Loucy (cell line): ENCODE measurements at regions not wholly inside any gene's neighbourhood (a gene's known extent, or its start where the extent isn't known, plus 50 kb on each side); places are given as distances from the start of the nearest gene placed in this dataset.

Source experiments
- H2AFZ ChIP-seq: fragments of 200-600 bp; sonication (generic); 2 replicates; pipeline ENCODE4 v1.6.0; 2016; ENCODE audit warnings: antibody characterized with exemption, mild to moderate bottlenecking, low read length, moderate library complexity
- H3F3A ChIP-seq: fragments of 200-600 bp; 2 replicates; pipeline ENCODE4 v1.6.0; 2016; ENCODE audit warnings: antibody characterized with exemption, low read depth, mild to moderate bottlenecking
- H3K27me3 ChIP-seq: fragments of 200-600 bp; sonication (generic); 2 replicates; pipeline ENCODE4 v1.6.1; 2014; ENCODE audit warnings: low read length, mild to moderate bottlenecking; ENCODE audit not compliant: insufficient read depth, poor library complexity, severe bottlenecking
- H3K36me3 ChIP-seq: fragments of 200-600 bp; sonication (generic); 2 replicates; pipeline ENCODE4 v1.6.1; 2016; ENCODE audit warnings: low read length; ENCODE audit not compliant: insufficient read depth
- H3K4me1 ChIP-seq: fragments of 200-600 bp; sonication (generic); 2 replicates; pipeline ENCODE4 v1.5.1; 2014; ENCODE audit warnings: low read length, mild to moderate bottlenecking; ENCODE audit not compliant: insufficient read depth, poor library complexity, severe bottlenecking
- H3K4me2 ChIP-seq: fragments of 200-600 bp; sonication (generic); 2 replicates; pipeline ENCODE4 v1.6.0; 2014; ENCODE audit warnings: antibody characterized with exemption, low read length, low read depth, mild to moderate bottlenecking; ENCODE audit not compliant: poor library complexity, severe bottlenecking
- H3K4me3 ChIP-seq: fragments of 200-600 bp; sonication (generic); 2 replicates; pipeline ENCODE4 v1.5.1; 2014; ENCODE audit warnings: low read length, mild to moderate bottlenecking, mixed read lengths; ENCODE audit not compliant: poor library complexity, severe bottlenecking
- H3K79me2 ChIP-seq: fragments of 200-600 bp; sonication (generic); 2 replicates; pipeline ENCODE4 v1.6.1; 2014; ENCODE audit warnings: low read length; ENCODE audit not compliant: insufficient read depth
- H3K9ac ChIP-seq: fragments of 200-600 bp; sonication (generic); 2 replicates; pipeline ENCODE4 v1.6.0; 2014; ENCODE audit warnings: mild to moderate bottlenecking, low read depth, low read length, moderate library complexity; ENCODE audit not compliant: poor library complexity, severe bottlenecking
- H3K9me2 ChIP-seq: fragments of 200-600 bp; sonication (generic); replicated peaks from 2 replicates; pipeline ENCODE4 v1.6.1; 2016; ENCODE audit warnings: low read depth, low read length, mixed read lengths
- H3K9me3 ChIP-seq: fragments of 200-600 bp; sonication (generic); 2 replicates; pipeline ENCODE4 v1.6.1; 2014; ENCODE audit warnings: mild to moderate bottlenecking, antibody characterized with exemption, low read length, low read depth; ENCODE audit not compliant: insufficient read depth
- H4K20me1 ChIP-seq: fragments of 200-600 bp; sonication (generic); 2 replicates; pipeline ENCODE4 v1.6.0; 2014; ENCODE audit warnings: antibody characterized with exemption, low read length, mild to moderate bottlenecking; ENCODE audit not compliant: insufficient read depth, poor library complexity, severe bottlenecking
- CTCF ChIP-seq: fragments of 200-600 bp; sonication (generic); conservative IDR thresholded peaks from 2 replicates; pipeline ENCODE4 v1.5.1; 2014; ENCODE audit warnings: mild to moderate bottlenecking, antibody characterized with exemption, low read length
- EZH2phosphoT487 ChIP-seq: fragments of 200-600 bp; IDR thresholded peaks from 2 replicates; pipeline ENCODE4 v1.6.1; 2018; ENCODE audit warnings: antibody characterized with exemption, mild to moderate bottlenecking, moderate library complexity, borderline replicate concordance

- no peaks in the 10 kb centered on the region for H3K79me2 ChIP-seq
- H3K4me3 ChIP-seq: no peak overlapping the region
- no peak overlapping the region for H3K4me2 ChIP-seq
- H3K36me3 ChIP-seq: no peaks in the 10 kb centered on the region
- no peaks in the 10 kb centered on the region for H3K9me3 ChIP-seq
- TF ChIP-seq CTCF: no peak
- TF ChIP-seq EZH2phosphoT487: no peak
- H4K20me1 ChIP-seq: no peaks in the 10 kb centered on the region
- H3K4me1 ChIP-seq: no peaks in the 10 kb centered on the region
- H3F3A ChIP-seq: no peaks in the 10 kb centered on the region
- no peak overlapping the region for H2AFZ ChIP-seq
- no peak overlapping the region for H3K9ac ChIP-seq
- H3K9me2 ChIP-seq: no peaks in the 10 kb centered on the region
- H3K27me3 ChIP-seq: no peaks in the 10 kb centered on the region
Measured at GRCh38 chr12:116339062-116339461, 61.6 kb upstream of the MED13L start.

DNA sequence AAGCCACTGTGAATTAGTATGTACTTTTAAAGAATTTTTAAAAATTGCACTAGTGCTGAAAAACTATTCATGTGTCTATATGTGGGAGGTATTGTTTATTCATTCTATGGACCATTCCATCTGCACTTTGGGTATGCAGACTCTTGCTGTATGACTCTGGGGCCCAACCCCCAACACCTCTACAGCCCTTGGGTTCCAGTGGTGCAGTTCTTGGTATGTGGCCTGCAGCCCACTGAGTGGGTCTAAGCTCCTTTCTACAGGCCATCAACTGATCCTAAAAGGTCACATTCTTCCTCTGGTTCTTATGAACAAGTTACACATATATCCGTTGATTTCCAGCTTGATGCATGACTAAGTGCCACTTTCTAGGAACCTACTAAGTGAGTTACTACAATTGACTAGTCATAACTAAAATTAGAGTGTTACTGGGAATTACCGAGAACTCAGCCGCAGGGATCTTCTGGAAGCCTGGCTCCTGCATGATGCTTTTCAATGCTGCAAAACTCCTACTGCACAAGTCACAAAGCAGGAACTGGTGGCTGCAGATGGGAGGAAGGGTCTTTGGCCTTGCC lies 62.4 kb upstream of the MED13L start:
- no peaks in the 10 kb centered on the region for H3K36me3 ChIP-seq
- TF ChIP-seq CTCF (no peak), EZH2phosphoT487 (no peak)
- no peaks in the 10 kb centered on the region for H3K4me1 ChIP-seq
- H3F3A ChIP-seq: no peaks in the 10 kb centered on the region
- no peaks in the 10 kb centered on the region for H3K27me3 ChIP-seq
- H4K20me1 ChIP-seq: no peaks in the 10 kb centered on the region
- H3K9me2 ChIP-seq: no peaks in the 10 kb centered on the region
- no peak overlapping the region for H3K9ac ChIP-seq
- no peaks in the 10 kb centered on the region for H3K79me2 ChIP-seq
- H3K9me3 ChIP-seq: no peaks in the 10 kb centered on the region
- no peak overlapping the region for H2AFZ ChIP-seq
- no peak overlapping the region for H3K4me2 ChIP-seq
- no peak overlapping the region for H3K4me3 ChIP-seq

GRCh38 chr12:116343331-116343884 lies 65.9 kb upstream of the MED13L start:
- H3K79me2 ChIP-seq: no peaks in the 10 kb centered on the region
- no peaks in the 10 kb centered on the region for H3K9me2 ChIP-seq
- no peaks in the 10 kb centered on the region for H3K36me3 ChIP-seq
- H3K9ac ChIP-seq: no peak overlapping the region
- H2AFZ ChIP-seq: no peak overlapping the region
- H3K4me2 ChIP-seq: no peak overlapping the region
- TF ChIP-seq EZH2phosphoT487: no peak
- no peak for TF ChIP-seq CTCF
- H3F3A ChIP-seq: no peaks in the 10 kb centered on the region
- no peaks in the 10 kb centered on the region for H3K4me1 ChIP-seq
- H3K9me3 ChIP-seq: no peaks in the 10 kb centered on the region
- H3K4me3 ChIP-seq: no peak overlapping the region
- no peaks in the 10 kb centered on the region for H4K20me1 ChIP-seq
- no peaks in the 10 kb centered on the region for H3K27me3 ChIP-seq
